Upper lobe of right lung (tissue), 1 donor: ENCODE measurements at regions not wholly inside any gene's neighbourhood (a gene's known extent, or its start where the extent isn't known, plus 50 kb on each side); places are given as distances from the start of the nearest gene placed in this dataset.
"Not testable (repeated sequence)": the region's sequence is repeated elsewhere in the genome, so short reads cannot be mapped to it uniquely, and the experiment has no call there.

Experiments
- ATAC-seq: fragments of 200-7000 bp; cut with Tn5 transposase; one replicate; pipeline ENCODE4 v1.9.1; 2020; ENCODE audit warnings: mild to moderate bottlenecking, moderate library complexity
- DNase-seq: peaks from one replicate; pipeline ENCODE4 v3.0.0-alpha.2; 2020
- H3K27ac ChIP-seq: fragments of 200-600 bp; one replicate; pipeline ENCODE4 v1.8.0; 2022
- H3K27me3 ChIP-seq: fragments of 200-600 bp; one replicate; pipeline ENCODE4 v1.8.0; 2022; ENCODE audit warnings: mild to moderate bottlenecking
- H3K36me3 ChIP-seq: fragments of 200-600 bp; one replicate; pipeline ENCODE4 v1.8.0; 2022
- H3K4me1 ChIP-seq: fragments of 200-600 bp; one replicate; pipeline ENCODE4 v1.8.0; 2022
- H3K4me3 ChIP-seq: fragments of 200-600 bp; one replicate; pipeline ENCODE4 v1.8.0; 2022; ENCODE audit warnings: mild to moderate bottlenecking
- H3K9me3 ChIP-seq: fragments of 200-600 bp; one replicate; pipeline ENCODE4 v1.8.0; 2022
- intact Hi-C: fragments of 100-400 bp; cut with DNase I; formaldehyde crosslinking; loops from one replicate; pipeline ENCODE4 v1.11.0; 2022
- TF ChIP-seq, protein P1 (sequence below): fragments of 200-600 bp; IDR thresholded peaks from one replicate; pipeline ENCODE4 v1.8.0; 2022; ENCODE audit warnings: antibody characterized with exemption
- donor health status: DM: no; HTN: yes; CAD: no; lungs with severe emphysema.

DNA sequence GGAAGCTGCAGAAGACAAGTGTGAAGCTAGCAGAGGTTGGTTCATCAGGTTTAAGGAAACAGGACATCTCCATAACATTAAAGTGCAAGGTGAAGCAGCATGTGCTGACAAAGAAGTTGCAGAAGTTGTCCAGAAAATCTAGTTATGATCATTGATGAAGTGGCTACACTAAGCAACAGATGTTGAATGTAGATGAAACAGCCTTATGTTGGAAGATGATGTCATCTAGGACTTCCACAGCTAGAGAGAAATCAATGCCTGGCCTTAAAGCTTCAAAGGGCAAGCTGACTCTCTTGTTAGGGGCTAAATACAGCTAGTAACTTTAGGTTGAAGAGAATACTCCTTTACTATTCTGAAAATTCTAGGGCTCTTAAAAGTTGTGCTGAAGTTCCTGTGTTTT lies 340.2 kb upstream of the SOX9 start:
- Histone ChIP-seq H3K9me3 (no peaks in the 10 kb centered on the region), H3K4me3 (no peak overlapping the region), H3K27me3 (no peaks in the 10 kb centered on the region), H3K4me1 (no peaks in the 10 kb centered on the region), H3K36me3 (no peaks in the 10 kb centered on the region), H3K27ac (no peak overlapping the region)
- DNase-seq (no peak), ATAC-seq (no peak)
- intact Hi-C loops = no loop called here
- TF ChIP-seq, protein P1, sequence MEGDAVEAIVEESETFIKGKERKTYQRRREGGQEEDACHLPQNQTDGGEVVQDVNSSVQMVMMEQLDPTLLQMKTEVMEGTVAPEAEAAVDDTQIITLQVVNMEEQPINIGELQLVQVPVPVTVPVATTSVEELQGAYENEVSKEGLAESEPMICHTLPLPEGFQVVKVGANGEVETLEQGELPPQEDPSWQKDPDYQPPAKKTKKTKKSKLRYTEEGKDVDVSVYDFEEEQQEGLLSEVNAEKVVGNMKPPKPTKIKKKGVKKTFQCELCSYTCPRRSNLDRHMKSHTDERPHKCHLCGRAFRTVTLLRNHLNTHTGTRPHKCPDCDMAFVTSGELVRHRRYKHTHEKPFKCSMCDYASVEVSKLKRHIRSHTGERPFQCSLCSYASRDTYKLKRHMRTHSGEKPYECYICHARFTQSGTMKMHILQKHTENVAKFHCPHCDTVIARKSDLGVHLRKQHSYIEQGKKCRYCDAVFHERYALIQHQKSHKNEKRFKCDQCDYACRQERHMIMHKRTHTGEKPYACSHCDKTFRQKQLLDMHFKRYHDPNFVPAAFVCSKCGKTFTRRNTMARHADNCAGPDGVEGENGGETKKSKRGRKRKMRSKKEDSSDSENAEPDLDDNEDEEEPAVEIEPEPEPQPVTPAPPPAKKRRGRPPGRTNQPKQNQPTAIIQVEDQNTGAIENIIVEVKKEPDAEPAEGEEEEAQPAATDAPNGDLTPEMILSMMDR = no peak

DNA sequence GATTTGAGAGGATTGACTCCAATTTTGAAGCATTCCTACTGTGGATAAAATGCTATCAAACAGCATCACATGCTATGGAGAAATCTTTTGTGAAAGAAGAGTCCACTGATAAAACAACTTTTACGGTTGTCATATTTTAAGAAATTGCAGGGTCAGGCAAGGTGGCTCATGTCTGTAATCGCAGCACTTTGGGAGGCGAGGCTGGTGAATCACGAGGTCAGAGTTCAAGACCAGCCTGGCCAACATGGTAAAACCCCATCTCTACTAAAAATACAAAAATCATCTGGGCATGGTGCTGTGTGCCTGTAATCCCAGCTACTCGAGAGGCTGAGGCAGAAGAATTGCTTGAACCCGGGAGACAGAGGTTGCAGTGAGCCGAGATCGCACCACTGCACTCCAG lies 338.8 kb upstream of the SOX9 start:
- H3K9me3 ChIP-seq, H3K27me3 ChIP-seq, H3K4me1 ChIP-seq, H3K4me3 ChIP-seq, H3K27ac ChIP-seq, DNase-seq, intact Hi-C loops, H3K36me3 ChIP-seq, ATAC-seq: not testable (repeated sequence)

DNA sequence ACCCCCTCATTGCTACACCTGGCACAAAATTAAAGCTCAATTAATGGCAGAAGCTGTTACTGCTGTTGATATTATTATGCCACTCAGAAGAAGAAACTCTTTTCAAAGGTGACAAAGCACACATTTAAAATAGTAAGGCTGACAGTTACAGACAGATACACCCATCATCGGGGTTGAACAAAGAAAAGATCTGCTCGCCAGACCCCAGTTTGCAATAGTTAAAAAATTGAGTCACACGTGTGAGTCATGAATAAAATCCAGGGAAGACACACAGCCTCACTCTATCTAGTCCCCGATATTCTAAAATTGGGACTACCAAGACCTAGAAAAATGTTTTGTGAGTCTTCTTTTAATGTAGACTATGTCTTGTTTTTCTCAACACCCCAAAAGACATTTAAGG lies 330.0 kb upstream of the SOX9 start:
- Histone ChIP-seq H3K36me3 (no peaks in the 10 kb centered on the region), H3K27ac (no peak overlapping the region), H3K4me1 (no peaks in the 10 kb centered on the region), H3K27me3 (no peaks in the 10 kb centered on the region), H3K4me3 (no peak overlapping the region), H3K9me3 (no peaks in the 10 kb centered on the region)
- TF ChIP-seq, protein P1 = no peak
- intact Hi-C loops = no loop called here
- ATAC-seq = no peak
- DNase-seq = no peak

DNA sequence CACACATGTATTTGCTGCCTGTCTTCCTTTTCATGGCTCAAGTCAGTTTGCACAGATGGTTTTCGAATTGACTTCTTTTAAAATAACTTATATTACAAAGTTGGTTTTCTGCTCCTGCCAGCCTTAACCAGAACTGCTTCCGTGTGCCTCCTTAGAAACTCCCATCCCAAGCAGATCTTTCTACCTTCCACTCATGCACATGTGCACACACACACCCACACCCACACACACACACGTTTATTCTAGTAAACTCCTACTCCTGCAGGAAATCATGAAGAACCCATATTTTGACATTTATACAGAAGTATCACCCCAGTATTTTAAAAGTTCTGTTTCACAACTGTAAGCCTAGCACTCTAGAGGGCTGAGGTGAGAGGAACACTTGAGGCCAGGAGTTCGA lies 329.5 kb upstream of the SOX9 start:
- H3K4me3 ChIP-seq = no peak overlapping the region
- H3K4me1 ChIP-seq = no peaks in the 10 kb centered on the region
- no peak overlapping the region for H3K27ac ChIP-seq
- no peaks in the 10 kb centered on the region for H3K36me3 ChIP-seq
- ATAC-seq (no peak), DNase-seq (no peak)
- TF ChIP-seq, protein P1 = no peak
- H3K9me3 ChIP-seq = no peaks in the 10 kb centered on the region
- no peaks in the 10 kb centered on the region for H3K27me3 ChIP-seq
- intact Hi-C loops = no loop called here

DNA sequence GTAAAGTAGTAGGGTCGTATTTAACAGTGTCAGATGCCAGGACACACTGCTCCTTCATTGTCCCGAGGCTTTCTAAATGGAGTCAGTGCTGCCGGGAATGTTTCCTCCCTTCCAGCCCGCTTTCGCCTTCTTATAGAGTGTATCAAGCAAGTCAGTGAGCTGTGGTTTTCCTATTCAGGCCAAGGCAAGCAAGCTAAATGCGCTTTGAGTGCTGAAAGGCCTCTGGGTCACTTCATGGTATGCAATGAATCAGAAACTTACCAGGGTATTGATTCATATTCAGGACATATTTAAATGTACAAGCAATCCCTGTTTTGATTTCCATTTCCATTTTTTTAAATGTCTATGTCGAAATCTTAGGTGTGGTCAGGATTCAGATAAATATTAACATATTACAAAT lies 327.9 kb upstream of the SOX9 start:
- Histone ChIP-seq H3K27me3 (no peaks in the 10 kb centered on the region), H3K27ac (no peak overlapping the region), H3K9me3 (no peaks in the 10 kb centered on the region), H3K36me3 (no peaks in the 10 kb centered on the region), H3K4me3 (no peak overlapping the region), H3K4me1 (no peaks in the 10 kb centered on the region)
- intact Hi-C loops = no loop called here
- TF ChIP-seq, protein P1 = no peak
- no peak for DNase-seq
- no peak for ATAC-seq

DNA sequence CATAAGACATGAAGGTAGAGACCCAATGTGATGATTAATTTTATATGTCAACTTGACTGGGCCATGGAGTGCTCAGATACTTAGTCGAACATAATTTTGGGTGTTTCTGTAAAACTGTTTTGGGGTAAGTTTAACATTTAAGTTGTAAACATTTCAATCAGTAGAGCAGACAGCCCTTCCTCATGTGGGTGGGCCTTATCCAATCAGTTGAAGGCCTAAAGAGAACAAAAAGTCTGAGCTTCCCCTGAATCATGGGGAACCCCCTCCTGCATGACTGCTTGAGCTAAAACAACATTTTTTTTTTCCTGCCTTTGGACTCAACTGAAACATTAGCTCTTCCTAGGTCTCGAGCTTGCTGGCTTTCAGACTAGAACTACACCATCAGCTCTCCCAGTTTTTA lies 327.3 kb upstream of the SOX9 start:
- no peak overlapping the region for H3K4me3 ChIP-seq
- no peak overlapping the region for H3K27ac ChIP-seq
- TF ChIP-seq, protein P1 = no peak
- intact Hi-C loops = no loop called here
- DNase-seq (no peak), ATAC-seq (no peak)
- no peaks in the 10 kb centered on the region for H3K4me1 ChIP-seq
- H3K27me3 ChIP-seq = no peaks in the 10 kb centered on the region
- no peaks in the 10 kb centered on the region for H3K36me3 ChIP-seq
- H3K9me3 ChIP-seq = no peaks in the 10 kb centered on the region
